GM21367 (cell line): ENCODE measurements at regions not wholly inside any gene's neighbourhood (a gene's known extent, or its start where the extent isn't known, plus 50 kb on each side); places are given as distances from the start of the nearest gene placed in this dataset.
A peak's percentile ranks its signal among the peaks of the same experiment; 100 is the strongest.
"Not testable (repeated sequence)": the region's sequence is repeated elsewhere in the genome, so short reads cannot be mapped to it uniquely, and the experiment has no call there.

Source experiments
- ATAC-seq: cut with Tn5 transposase; IDR thresholded peaks from one replicate; pipeline ENCODE4 v1.9.1; 2021; ENCODE audit not compliant: unreplicated experiment

GRCh38 chr2:58407487-58407886, 166.4 kb upstream of the FANCL start:
- ATAC-seq, result no peak

GRCh38 chr2:58405341-58405740, 164.2 kb upstream of the FANCL start:
- ATAC-seq, result no peak

DNA sequence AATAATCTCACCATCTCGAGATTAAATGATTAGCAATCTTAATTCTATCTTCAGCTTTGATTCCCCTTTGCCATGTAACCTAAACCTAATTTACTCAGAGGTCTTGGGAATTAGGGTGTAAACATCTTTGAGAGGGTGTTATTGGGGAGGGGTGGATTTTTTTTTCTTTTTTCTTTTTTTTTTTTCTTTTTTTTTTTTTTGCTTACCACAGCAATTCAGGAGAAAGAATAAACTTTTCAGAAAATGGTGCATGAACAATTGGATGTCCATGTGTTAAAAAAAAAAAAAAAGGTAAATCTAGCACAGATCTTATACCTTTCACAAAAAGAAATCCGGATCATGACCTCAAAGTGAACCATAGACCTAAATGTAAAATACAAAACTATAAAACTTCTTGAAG, 160.8 kb upstream of the FANCL start:
- ATAC-seq, result no peak

GRCh38 chr2:58398406-58398805, 157.3 kb upstream of the FANCL start:
- no peak for ATAC-seq

DNA sequence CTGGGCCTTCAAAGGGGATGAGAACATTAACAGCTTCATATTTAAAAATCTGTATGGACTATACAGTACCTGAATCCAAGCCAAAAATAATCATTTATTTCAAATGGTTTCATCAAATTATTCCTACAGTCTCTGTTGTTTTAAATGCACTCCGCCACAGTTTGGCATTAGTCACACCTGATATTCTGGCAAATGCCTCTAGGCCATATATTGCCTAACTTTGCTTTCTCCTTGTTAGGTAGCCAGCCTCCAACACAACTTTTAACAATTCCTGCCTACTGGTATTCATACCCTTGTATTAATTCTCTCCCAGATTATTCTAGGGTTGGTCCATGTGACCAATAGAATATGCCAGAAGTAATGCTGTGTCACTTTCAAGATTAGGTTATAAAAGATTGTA, 146.6 kb upstream of the FANCL start:
- no peak for ATAC-seq

GRCh38 chr2:58386904-58387303, 145.8 kb upstream of the FANCL start:
- ATAC-seq, result not testable (repeated sequence)

DNA sequence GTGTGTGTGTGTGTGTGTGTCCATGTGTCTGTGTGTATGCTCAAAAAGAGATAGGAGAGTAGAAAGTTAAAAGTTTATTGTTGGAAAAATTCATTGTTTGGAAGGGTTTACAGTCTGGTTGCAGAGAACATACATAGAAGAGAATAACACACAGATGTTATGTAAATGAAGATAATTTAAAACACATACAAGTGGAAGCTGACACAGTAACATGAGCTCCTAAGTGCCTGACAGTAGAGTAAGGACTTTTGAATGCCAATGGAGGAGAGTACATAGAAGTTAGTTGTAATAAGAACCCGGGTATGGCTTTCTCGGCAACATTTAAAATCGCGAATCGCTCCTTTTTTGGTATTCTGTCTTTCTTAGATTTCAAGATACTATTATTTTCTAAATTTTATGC, 137.0 kb upstream of the FANCL start:
- no peak for ATAC-seq

DNA sequence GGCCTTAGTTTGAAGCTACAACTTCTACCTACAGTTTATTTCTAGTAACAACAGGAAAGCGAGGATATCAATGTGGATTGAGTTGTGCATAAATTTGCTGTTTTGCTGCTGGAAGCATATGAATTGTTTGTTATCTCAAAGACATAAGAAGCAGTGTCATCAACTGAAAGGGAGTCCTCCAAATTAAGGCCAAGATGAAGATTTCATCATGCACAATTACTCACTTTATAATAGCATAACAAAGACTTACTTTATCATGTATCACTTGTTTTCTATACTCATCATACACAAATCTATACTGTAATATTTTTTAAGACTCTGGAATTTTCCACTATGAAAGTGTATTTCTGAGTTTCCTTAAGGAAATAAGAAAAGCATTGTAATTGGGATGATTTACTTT, 136.1 kb upstream of the FANCL start:
- no peak for ATAC-seq

GRCh38 chr2:58376592-58376991, 135.5 kb upstream of the FANCL start:
- no peak for ATAC-seq

GRCh38 chr2:58369594-58369993, 128.5 kb upstream of the FANCL start:
- ATAC-seq, result no peak

GRCh38 chr2:58364098-58364497, 123.0 kb upstream of the FANCL start:
- no peak for ATAC-seq

DNA sequence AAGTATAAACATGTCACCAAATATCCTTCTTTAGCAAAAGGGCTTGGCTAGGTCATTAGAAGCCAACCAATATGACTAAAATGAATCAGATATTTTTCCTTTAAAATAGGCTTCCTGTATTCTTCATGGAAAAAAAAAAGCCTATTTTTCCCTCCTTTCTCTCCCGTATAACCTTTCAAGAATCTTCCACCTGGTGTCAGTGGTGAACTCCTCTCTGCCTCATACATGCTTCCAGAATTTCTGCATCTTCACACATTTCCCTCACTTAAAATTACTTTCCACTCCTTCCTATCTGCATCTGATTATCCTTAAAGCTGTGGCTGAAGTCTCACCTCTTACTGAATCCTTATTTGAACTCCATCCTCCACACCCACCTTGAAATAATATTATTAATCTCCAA, 116.9 kb upstream of the FANCL start:
- no peak for ATAC-seq

- ATAC-seq, result no peak
Measured at GRCh38 chr2:58357521-58357920, 116.4 kb upstream of the FANCL start.

GRCh38 chr2:58354230-58354629, 113.1 kb upstream of the FANCL start:
- ATAC-seq, result no peak

DNA sequence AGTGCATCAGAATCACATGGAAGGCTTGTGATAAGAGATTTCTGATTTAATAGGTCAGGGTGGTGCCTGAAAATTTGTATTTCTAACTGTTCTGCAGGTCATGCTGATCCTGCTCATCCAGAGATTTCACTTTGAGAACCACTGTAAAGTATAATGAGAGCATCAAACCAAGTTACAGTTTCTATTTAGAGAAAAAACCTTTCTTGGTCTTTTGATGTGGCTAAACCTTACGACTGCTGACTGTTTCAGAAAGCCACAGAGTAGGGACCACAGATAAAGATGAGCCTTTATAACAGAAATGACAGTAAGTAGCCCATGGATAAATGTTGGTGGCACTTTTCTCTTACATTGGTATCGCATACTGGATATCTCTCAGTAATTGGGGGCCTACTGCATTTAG, 109.4 kb upstream of the FANCL start:
- peak; percentile 61 for ATAC-seq

- no peak for ATAC-seq
Measured at GRCh38 chr2:58347810-58348209, 106.7 kb upstream of the FANCL start.

DNA sequence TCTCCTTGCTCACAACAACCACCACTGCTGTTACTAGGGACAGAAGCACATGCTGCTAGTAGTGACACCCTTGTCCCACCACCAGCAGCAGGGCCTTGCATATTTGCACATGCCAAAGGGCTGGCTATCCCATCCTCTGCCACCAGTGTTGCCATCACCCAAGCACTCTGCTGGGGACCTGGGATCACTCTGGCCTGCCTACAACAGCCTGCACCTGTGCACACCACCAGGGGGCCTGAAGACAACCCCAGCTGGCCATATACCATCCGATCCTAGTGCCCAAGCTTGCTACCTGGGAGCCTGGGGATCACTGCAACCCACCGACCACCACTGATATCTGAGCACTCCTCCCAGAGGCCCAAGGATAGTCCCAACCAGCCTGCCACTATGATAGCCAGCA, 99.9 kb upstream of the FANCL start:
- ATAC-seq, result no peak

GRCh38 chr2:58339548-58340243, 98.6 kb upstream of the FANCL start:
- ATAC-seq, result no peak

DNA sequence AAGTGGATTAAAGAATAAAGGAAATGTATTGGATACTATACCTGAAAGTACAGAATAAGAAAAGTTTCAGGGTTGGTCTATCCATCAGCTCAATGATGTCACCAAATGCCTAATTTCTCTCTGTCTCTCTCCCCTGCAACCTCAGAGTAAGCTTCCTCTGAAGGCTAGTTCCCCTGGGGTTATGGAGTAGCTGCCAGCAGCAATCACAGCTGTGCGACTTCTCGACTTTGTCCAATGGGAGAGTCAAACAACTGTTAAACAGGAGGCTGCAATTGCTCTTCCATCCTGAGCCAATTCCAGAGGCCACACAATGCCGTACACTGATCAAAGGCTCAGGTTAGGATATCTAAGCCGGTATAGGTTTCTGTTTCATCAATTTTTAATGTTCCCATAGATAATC, 95.3 kb upstream of the FANCL start:
- ATAC-seq, result no peak

- no peak for ATAC-seq
Measured at GRCh38 chr2:58334414-58334813, 93.3 kb upstream of the FANCL start.

- not testable (repeated sequence) for ATAC-seq
Measured at GRCh38 chr2:58325296-58325895, 84.3 kb upstream of the FANCL start.

DNA sequence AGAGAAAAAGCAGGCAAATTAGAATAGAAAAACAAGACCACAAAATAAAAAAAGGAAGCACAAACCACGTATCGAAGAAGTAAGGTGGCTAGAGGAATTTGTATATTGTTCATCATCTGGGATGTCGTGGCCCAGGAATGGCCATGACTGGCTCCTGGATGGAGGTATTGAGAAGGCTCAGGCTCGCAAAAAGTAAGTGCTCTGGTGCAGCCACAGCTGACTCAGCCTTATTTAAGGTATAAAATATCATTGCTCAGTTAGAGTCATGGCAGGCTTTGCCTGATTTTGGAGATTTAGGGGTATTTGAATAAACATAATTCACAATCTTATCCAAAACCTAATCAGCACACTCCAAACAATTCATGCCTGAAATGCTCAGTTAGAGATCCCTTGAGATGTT, 78.4 kb upstream of the FANCL start:
- ATAC-seq, result no peak

DNA sequence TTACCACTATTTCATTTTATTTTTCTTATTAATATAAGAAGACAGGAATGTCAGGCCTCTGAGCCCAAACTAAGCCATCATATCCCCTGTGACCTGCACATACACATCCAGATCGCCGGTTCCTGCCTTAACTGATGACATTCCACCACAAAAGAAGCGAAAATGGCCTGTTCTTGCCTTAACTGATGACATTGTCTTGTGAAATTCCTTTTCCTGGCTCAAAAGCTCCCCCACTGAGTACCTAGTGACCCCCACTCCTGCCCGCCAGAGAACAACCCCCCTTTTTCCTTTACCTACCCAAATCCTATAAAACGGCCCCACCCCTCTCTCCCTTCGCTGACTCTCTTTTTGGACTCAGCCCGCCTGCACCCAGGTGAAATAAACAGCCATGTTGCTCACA, 77.8 kb upstream of the FANCL start:
- ATAC-seq, result not testable (repeated sequence)
